HG02885 (cell line): ENCODE measurements at regions not wholly inside any gene's neighbourhood (a gene's known extent, or its start where the extent isn't known, plus 50 kb on each side); places are given as distances from the start of the nearest gene placed in this dataset.
A peak's percentile ranks its signal among the peaks of the same experiment; 100 is the strongest.

ENCODE experiments used
- ATAC-seq: cut with Tn5 transposase; IDR thresholded peaks from one replicate; pipeline ENCODE4 v1.9.1; 2021; ENCODE audit warnings: mild to moderate bottlenecking; ENCODE audit not compliant: unreplicated experiment, poor library complexity

- ATAC-seq = peak; percentile 95
These were observed 64.9 kb downstream of the C6orf58 start for GRCh38 chr6:127641905-127642304.
